Motor neuron (in vitro differentiated cells): ENCODE measurements at regions not wholly inside any gene's neighbourhood (a gene's known extent, or its start where the extent isn't known, plus 50 kb on each side); places are given as distances from the start of the nearest gene placed in this dataset.
"Not testable (repeated sequence)": the region's sequence is repeated elsewhere in the genome, so short reads cannot be mapped to it uniquely, and the experiment has no call there.

Source experiments
- ATAC-seq, 8 experiments: fragments of 200-7000 bp; cut with Tn5 transposase; replicated peaks in 6 of 8; 2 replicates each; pipeline ENCODE4 v1.8.0; 2021; ENCODE audit warnings: mild to moderate bottlenecking in 8 of 8, moderate library complexity in 8 of 8
- H3K27ac ChIP-seq, 2 donors: fragments of 250-450 bp; sonication (Bioruptor Pico); 2 replicates each; pipeline ENCODE4 v1.9.0; 2021; ENCODE audit warnings: antibody characterized with exemption in 2 of 2, mild to moderate bottlenecking in 2 of 2, moderate library complexity in 1 of 2
- H3K4me1 ChIP-seq, 2 donors: fragments of 250-450 bp; sonication (Bioruptor Pico); replicated peaks in 1 of 2; 2 replicates each; pipeline ENCODE4 v1.6.1; 2021; ENCODE audit warnings: antibody characterized with exemption in 2 of 2, mild to moderate bottlenecking in 2 of 2, moderate library complexity in 1 of 2
- H3K4me3 ChIP-seq, 5 donors: fragments of 250-450 bp; sonication (Bioruptor Pico); 2 replicates each; pipeline ENCODE4 v1.9.0; 2021; ENCODE audit warnings: antibody characterized with exemption in 5 of 5, mild to moderate bottlenecking in 5 of 5, moderate library complexity in 4 of 5
- WGBS, 10 experiments: fragments of 450-650 bp; shearing (Covaris generic); methylation state at CpG; one replicate each; pipeline ENCODE4 v1.0.0; 2022; 5-methylcytosine and 5-hydroxymethylcytosine counted together
- in situ Hi-C, 9 experiments: fragments of 400-800 bp; cut with MboI; loops; one replicate each; pipeline ENCODE4 v1.15.0; 2021; ENCODE audit warnings: low sequenced_read_pairs in 9 of 9, low pct_unique_long_range_greater_than_20kb in 2 of 9; ENCODE audit not compliant: unreplicated experiment in 9 of 9

DNA sequence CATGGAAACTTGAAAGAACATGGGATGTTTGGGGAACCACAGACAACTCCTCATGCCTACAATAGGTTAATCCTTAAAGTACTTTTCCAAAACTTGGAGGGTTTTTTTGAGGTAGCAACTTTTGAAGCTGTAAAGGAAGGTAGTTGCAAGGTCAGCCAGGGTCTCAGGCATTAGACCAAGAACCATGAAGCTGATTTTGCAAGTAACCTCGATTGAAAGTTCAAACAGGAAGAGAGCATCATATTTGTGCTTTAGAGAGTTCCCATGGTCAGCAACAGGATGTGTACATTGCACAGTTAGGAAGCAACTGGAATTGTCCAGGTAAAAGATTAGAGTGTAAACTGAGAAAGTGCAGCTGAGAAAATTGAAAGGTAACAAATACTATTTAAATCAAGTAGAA, 199.8 kb upstream of the NR2F2 start:
- in situ Hi-C loops, result no loop called here
- Histone ChIP-seq H3K27ac (no peak overlapping the region), H3K4me1 (peaks cover 0 to 7% of the 10 kb centered on the region in 2 donors), H3K4me3 (no peak overlapping the region)
- 0 to 100% (median 58%) methylated on average over 1 of the region's 1 CpG; no CpG with 5 or more reads in 4 of the 10 experiments for WGBS, 10 experiments
- ATAC-seq, result no peak

DNA sequence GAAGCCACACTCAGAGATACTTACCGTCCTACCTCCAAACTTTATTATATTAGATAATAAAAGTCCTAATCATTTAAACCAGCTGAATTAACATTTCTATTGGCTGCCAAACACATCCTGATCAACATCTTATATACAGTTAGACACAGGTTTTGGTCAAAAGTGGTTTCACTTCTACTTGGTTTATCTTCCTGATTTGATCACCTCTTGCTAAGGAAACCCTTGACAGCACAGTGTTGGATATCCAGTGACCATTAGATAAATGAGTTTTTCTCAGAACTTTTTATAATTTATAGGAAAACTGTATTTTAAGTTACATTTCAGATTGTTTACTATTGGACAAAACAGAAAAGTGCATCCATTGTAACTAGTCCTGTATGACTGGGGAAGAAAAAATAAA, 198.4 kb upstream of the NR2F2 start:
- in situ Hi-C loops, result no loop called here
- peaks cover 0 to 7% of the 10 kb centered on the region in 2 donors for H3K4me1 ChIP-seq
- no peak overlapping the region for H3K27ac ChIP-seq
- 14 to 100% (median 100%) methylated on average over 1 of the region's 1 CpG; no CpG with 5 or more reads in 2 of the 10 experiments for WGBS, 10 experiments
- ATAC-seq, result no peak
- H3K4me3 ChIP-seq, result no peak overlapping the region

DNA sequence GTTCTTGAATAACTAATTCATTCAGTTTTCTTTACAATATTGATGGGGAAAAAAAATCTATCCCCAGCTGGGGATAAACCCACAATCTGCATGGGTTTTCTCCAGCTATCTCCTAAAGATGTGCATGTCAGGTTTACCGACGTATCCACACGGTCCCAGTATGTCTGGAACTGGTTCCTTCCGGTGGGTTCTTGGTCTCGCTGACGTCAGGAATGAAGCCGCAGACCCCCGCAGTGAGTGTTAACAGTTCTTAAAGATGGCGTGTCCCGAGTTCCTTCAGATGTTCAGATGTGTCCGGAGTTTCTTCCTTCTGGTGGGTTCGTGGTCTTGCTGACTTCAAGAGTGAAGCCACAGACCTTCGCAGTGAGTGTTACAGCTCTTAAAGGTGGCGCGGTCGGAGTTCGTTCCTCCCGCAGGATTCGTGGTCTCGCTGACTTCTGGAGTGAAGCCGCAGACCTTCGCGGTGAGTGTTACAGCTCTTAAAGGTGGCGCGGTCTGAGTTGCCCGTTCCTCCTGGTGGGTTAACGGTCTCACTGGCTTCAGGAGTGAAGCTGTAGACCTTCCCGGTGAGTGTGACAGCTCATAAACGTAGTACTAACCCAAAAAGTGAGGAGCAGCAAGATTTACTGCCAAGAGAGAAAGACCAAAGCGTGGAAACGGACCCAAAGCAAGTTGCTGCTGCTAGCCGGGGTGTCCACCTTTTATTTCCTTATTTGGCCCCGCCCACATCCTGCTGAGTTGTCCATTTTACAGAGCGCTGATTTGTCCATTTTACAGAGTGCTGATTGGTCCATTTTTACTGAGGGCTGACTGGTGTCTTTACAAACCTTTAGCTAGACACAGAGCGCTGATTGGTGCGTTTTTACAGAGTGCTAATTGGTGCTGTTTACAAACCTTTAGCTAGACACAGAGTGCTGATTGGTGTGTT, 195.1 kb upstream of the NR2F2 start:
- Histone ChIP-seq H3K4me3 (no peak overlapping the region), H3K27ac (no peak overlapping the region), H3K4me1 (no peaks in the 10 kb centered on the region)
- ATAC-seq, result no peak
- WGBS, 10 experiments, result 72 to 98% (median 92%) methylated on average over 4 to 19 of the region's 36 CpGs; no CpG with 5 or more reads in 1 of the 10 experiments
- in situ Hi-C loops, result no loop called here

- in situ Hi-C loops, result no loop called here
- H3K4me3 ChIP-seq, result no peak overlapping the region
- no peaks in the 10 kb centered on the region for H3K4me1 ChIP-seq
- no peak overlapping the region for H3K27ac ChIP-seq
- ATAC-seq, result no peak
These were observed 191.5 kb upstream of the NR2F2 start for GRCh38 chr15:96138985-96139384.

- WGBS, 10 experiments, result 0 to 100% (median 73%) methylated on average over 1 to 5 of the region's 5 CpGs
These were observed 188.0 kb upstream of the NR2F2 start for GRCh38 chr15:96142498-96142897.

GRCh38 chr15:96144734-96145133, 185.8 kb upstream of the NR2F2 start:
- 33 to 83% (median 63%) methylated on average over 1 to 2 of the region's 2 CpGs; no CpG with 5 or more reads in 3 of the 10 experiments for WGBS, 10 experiments
- H3K4me1 ChIP-seq, result no peaks in the 10 kb centered on the region
- no peak for ATAC-seq
- in situ Hi-C loops, result no loop called here
- no peak overlapping the region for H3K27ac ChIP-seq
- H3K4me3 ChIP-seq, result no peak overlapping the region

More at GRCh38 chr15:96142498-96142897, 188.0 kb upstream of the NR2F2 start:
- no peak for ATAC-seq
- in situ Hi-C loops, result no loop called here
- H3K27ac ChIP-seq, result no peak overlapping the region
- no peaks in the 10 kb centered on the region for H3K4me1 ChIP-seq
- H3K4me3 ChIP-seq, result no peak overlapping the region

GRCh38 chr15:96146726-96147125, 183.8 kb upstream of the NR2F2 start:
- Histone ChIP-seq H3K4me3 (no peak overlapping the region), H3K27ac (no peak overlapping the region), H3K4me1 (no peaks in the 10 kb centered on the region)
- in situ Hi-C loops, result no loop called here
- ATAC-seq, result peak in 3 of 8 experiments; percentile 50 to 77 (median 61)
- WGBS, 10 experiments, result 20 to 100% (median 74%) methylated on average over 2 to 6 of the region's 6 CpGs; no CpG with 5 or more reads in 1 of the 10 experiments

- no peak overlapping the region for H3K4me3 ChIP-seq
- WGBS, 10 experiments, result 60 to 100% (median 79%) methylated on average over 1 to 3 of the region's 3 CpGs; no CpG with 5 or more reads in 6 of the 10 experiments
- ATAC-seq, result no peak
These were observed 183.2 kb upstream of the NR2F2 start for GRCh38 chr15:96147267-96147666.

GRCh38 chr15:96150254-96150653, 180.2 kb upstream of the NR2F2 start:
- 75 to 100% (median 91%) methylated on average over 1 to 6 of the region's 7 CpGs for WGBS, 10 experiments
- Histone ChIP-seq H3K4me1 (no peaks in the 10 kb centered on the region), H3K4me3 (no peak overlapping the region), H3K27ac (no peak overlapping the region)
- no peak for ATAC-seq
- in situ Hi-C loops, result no loop called here

More at GRCh38 chr15:96147267-96147666, 183.2 kb upstream of the NR2F2 start:
- in situ Hi-C loops, result no loop called here
- no peak overlapping the region for H3K27ac ChIP-seq
- H3K4me1 ChIP-seq, result no peaks in the 10 kb centered on the region

DNA sequence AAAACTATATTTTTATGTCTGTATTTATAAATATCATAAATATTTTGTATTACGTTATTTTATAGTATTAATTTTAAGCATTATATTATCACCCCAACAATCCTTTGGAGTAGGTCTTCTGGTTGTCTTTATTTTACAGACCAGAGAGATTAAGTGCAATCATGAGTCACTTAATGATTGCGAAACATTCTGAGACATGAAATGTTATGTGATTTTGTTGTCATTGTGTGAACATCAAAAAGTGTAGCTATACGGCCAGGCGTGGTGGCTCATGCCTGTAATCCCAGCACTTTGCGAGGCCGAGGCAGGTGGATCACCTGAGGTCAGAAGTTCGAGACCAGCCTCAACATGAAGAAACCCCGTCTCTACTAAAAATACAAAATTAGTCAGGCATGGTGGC, 178.8 kb upstream of the NR2F2 start:
- WGBS, 10 experiments, result 27 to 100% (median 91%) methylated on average over 2 to 8 of the region's 8 CpGs; no CpG with 5 or more reads in 1 of the 10 experiments
- H3K4me1 ChIP-seq, H3K4me3 ChIP-seq, ATAC-seq, H3K27ac ChIP-seq, in situ Hi-C loops: not testable (repeated sequence)

GRCh38 chr15:96153929-96154328, 176.6 kb upstream of the NR2F2 start:
- no peak overlapping the region for H3K27ac ChIP-seq
- in situ Hi-C loops, result no loop called here
- no peak overlapping the region for H3K4me3 ChIP-seq
- no peaks in the 10 kb centered on the region for H3K4me1 ChIP-seq
- 22 to 100% (median 90%) methylated on average over 1 to 2 of the region's 2 CpGs; no CpG with 5 or more reads in 4 of the 10 experiments for WGBS, 10 experiments
- ATAC-seq, result peak in 1 of 8 experiments; percentile 52

DNA sequence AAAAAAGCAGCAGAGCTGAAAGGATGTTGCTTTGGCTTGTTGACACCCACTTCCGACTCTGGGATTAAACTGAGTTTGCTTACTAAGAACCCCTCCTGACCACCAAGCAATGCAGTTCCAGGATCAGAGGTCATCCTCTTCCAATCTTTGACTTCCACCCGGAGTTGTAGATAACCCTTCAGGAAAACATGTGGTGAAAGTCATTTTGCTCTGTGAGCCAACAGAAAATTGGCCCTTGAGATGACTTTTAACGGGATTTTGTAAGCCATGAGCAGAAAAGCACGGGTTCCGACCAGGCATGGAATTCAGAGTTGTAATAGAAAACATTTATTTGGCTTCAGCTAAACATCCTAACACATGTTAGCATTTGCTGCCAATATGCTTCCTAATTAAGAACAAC, 171.6 kb upstream of the NR2F2 start:
- ATAC-seq, result no peak
- Histone ChIP-seq H3K4me1 (no peaks in the 10 kb centered on the region), H3K4me3 (no peak overlapping the region), H3K27ac (no peak overlapping the region)
- in situ Hi-C loops, result no loop called here
- WGBS, 10 experiments, result 6 to 100% (median 70%) methylated on average over 1 to 5 of the region's 5 CpGs

DNA sequence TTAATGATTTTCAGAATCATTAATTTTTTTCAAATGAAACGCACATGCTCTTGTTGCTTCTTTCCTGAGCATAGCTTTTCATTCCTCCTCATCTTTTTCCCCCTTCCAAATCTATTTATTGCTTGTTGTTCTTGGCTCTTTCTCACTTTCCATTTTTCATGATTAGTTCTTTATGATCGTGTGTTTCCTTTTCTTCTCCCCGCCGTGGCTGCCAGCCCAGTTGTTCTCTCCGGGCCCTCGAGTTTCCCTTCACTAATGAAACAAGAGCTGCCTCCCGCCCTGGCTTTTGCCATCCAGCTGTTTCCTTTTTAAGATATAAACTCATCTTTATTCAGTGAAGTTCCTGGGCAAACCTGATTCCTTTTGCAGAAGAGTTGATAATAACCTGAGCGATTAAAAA, 170.2 kb upstream of the NR2F2 start:
- H3K4me1 ChIP-seq, result no peaks in the 10 kb centered on the region
- no peak overlapping the region for H3K27ac ChIP-seq
- H3K4me3 ChIP-seq, result no peak overlapping the region
- no peak for ATAC-seq
- WGBS, 10 experiments, result 40 to 86% (median 69%) methylated on average over 5 to 8 of the region's 8 CpGs
- in situ Hi-C loops, result no loop called here

DNA sequence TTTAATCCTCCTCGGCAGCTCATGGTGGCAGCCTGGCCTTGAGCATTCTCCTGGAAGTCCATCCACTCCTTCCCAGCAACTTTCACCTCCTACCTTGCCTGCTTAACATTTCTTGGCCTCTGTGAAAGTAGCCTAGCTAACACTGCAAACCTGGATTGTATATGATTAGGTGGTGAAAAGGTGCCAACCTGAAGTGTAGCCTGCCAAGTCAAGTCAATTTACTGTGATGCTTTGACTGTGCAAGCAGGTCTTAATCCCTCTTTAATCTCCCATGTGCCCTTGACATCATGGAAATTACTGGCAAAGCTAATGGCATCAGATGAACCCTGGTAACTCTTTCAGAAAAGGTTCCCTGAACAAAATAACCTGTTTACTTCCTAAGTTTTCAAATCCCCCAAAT, 169.7 kb upstream of the NR2F2 start:
- H3K4me1 ChIP-seq, result no peaks in the 10 kb centered on the region
- WGBS, 10 experiments, result 0 to 100% (median 100%) methylated on average over 1 of the region's 1 CpG; no CpG with 5 or more reads in 3 of the 10 experiments
- no peak overlapping the region for H3K27ac ChIP-seq
- no peak for ATAC-seq
- no peak overlapping the region for H3K4me3 ChIP-seq
- in situ Hi-C loops, result no loop called here
